ENCODE measurements at regions not wholly inside any gene's neighbourhood (a gene's known extent, or its start where the extent isn't known, plus 50 kb on each side); places are given as distances from the start of the nearest gene placed in this dataset.

- H3K4me3 ChIP-seq (ENCODE audit: low read depth, low read length) = no peak overlapping the region
- no peak for DNase-seq (ENCODE audit: low read depth)
- TF ChIP-seq, protein P1, sequence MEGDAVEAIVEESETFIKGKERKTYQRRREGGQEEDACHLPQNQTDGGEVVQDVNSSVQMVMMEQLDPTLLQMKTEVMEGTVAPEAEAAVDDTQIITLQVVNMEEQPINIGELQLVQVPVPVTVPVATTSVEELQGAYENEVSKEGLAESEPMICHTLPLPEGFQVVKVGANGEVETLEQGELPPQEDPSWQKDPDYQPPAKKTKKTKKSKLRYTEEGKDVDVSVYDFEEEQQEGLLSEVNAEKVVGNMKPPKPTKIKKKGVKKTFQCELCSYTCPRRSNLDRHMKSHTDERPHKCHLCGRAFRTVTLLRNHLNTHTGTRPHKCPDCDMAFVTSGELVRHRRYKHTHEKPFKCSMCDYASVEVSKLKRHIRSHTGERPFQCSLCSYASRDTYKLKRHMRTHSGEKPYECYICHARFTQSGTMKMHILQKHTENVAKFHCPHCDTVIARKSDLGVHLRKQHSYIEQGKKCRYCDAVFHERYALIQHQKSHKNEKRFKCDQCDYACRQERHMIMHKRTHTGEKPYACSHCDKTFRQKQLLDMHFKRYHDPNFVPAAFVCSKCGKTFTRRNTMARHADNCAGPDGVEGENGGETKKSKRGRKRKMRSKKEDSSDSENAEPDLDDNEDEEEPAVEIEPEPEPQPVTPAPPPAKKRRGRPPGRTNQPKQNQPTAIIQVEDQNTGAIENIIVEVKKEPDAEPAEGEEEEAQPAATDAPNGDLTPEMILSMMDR (IDR thresholded peaks at IDR 0.05; ENCODE audit: low read depth, low read length, missing control alignments) = no peak
These were observed 524.4 kb downstream of the SLC16A7 start for GRCh38 chr12:60120199-60120598.

DNA sequence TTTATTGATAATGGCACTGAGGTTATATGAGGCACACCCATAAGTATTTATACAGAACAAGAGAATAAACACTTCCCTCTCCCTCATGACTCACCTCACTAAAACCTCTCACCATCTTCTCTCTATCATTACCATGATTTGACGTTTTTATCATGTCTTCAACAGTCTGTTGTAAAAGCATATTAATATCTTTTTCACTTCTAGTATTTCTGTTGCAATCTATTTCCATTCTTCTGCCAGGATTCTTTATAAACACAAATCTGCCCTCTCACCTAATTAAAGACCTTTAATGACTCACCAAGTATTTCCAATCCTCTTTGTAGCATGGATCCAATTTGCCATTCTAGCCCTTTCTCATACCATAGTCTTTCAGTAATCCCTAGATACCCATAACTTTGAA lies 527.7 kb downstream of the SLC16A7 start:
- no peak for DNase-seq (ENCODE audit: low read depth)
- H3K4me3 ChIP-seq (ENCODE audit: low read depth, low read length) = no peak overlapping the region
- TF ChIP-seq, protein P1 (IDR thresholded peaks at IDR 0.05; ENCODE audit: low read depth, low read length, missing control alignments) = no peak

DNA sequence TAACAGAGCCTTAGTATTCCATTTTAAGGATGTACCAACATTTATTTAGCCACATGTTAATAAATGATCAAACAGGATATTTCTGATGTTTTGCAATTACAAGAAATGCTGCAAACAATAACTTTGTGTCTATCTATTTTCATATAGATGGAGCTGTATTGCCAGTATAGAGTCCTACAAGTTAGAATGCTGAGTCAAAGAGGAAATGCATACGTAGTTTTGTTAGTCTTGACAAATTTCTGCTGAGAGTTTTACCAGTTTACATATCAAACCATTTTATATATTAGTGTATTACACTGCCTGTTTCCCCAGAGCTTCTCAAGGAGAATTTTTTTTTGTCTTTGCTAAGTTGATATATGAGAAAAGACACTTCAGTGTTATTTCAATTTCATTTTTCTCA lies 541.7 kb downstream of the SLC16A7 start:
- DNase-seq (ENCODE audit: low read depth) = no peak
- TF ChIP-seq, protein P1 (IDR thresholded peaks at IDR 0.05; ENCODE audit: low read depth, low read length, missing control alignments) = no peak
- H3K4me3 ChIP-seq (ENCODE audit: low read depth, low read length) = no peak overlapping the region

DNA sequence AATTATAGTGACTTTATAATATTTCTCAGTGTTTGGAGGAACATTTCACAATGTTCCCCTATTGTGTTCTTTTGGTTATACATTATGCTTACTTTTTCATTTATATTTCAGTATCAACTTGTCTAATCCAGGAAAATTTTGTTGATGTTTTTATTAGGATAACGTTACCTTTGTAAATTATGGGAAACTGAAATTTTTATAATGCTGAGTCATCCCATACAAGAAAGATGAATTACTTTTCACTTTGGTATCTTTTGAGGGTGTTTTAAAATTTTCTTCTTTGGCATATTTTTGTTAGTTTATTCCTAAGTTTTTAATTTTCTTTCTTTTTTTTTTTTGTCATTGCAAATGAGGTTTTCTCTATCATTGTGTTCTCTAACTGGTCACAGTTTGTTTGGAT lies 542.7 kb downstream of the SLC16A7 start:
- no peak overlapping the region for H3K4me3 ChIP-seq (ENCODE audit: low read depth, low read length)
- TF ChIP-seq, protein P1 (IDR thresholded peaks at IDR 0.05; ENCODE audit: low read depth, low read length, missing control alignments) = no peak
- DNase-seq (ENCODE audit: low read depth) = no peak

DNA sequence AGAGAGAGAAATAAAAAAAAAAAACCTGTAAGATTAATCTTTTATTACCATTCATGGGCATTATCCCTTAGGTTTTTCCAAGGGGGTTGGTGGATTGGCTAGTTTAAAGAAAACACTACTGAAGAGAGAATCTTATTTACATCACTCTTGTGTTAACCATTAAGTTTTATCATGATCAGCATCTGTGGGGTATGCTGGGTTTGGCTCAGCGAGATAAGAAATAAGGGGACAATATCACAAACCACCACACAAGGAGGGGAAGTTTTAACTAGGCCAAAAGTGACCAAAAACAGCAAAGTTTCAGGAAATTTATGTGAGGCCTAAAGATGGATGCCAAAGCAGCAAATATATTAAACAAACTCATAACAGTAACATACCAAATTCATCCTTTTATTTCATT lies 548.6 kb downstream of the SLC16A7 start:
- no peak overlapping the region for H3K4me3 ChIP-seq (ENCODE audit: low read depth, low read length)
- TF ChIP-seq, protein P1 (IDR thresholded peaks at IDR 0.05; ENCODE audit: low read depth, low read length, missing control alignments) = no peak
- DNase-seq (ENCODE audit: low read depth) = no peak

- DNase-seq (ENCODE audit: low read depth) = no peak
- H3K4me3 ChIP-seq (ENCODE audit: low read depth, low read length) = no peak overlapping the region
- TF ChIP-seq, protein P1 (IDR thresholded peaks at IDR 0.05; ENCODE audit: low read depth, low read length, missing control alignments) = no peak
These were observed 552.3 kb downstream of the SLC16A7 start for GRCh38 chr12:60148109-60148508.

DNA sequence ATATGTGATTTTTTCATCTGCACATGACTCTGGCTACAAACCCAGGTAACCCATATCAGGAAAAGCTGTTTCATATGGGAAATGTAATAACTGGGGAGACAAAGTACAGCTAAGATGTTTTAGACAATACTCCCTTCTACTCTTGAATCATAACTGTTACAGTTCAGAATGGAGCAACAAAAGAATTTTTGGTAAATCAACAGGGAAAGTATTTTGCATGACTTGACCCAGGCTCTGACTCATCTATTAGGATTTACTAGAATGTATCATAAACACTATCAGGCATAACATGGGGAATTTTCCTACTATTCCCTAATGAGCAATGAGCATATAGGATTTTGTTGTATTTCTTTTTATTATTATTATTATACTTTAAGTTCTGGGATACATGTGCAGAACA lies 553.0 kb downstream of the SLC16A7 start:
- TF ChIP-seq, protein P1 (IDR thresholded peaks at IDR 0.05; ENCODE audit: low read depth, low read length, missing control alignments) = no peak
- DNase-seq (ENCODE audit: low read depth) = no peak

More for the DNA sequence above, 553.0 kb downstream of the SLC16A7 start:
- H3K4me3 ChIP-seq (ENCODE audit: low read depth, low read length) = no peak overlapping the region
